Loucy (cell line): ENCODE measurements at regions not wholly inside any gene's neighbourhood (a gene's known extent, or its start where the extent isn't known, plus 50 kb on each side); places are given as distances from the start of the nearest gene placed in this dataset.
"Not testable (repeated sequence)": the region's sequence is repeated elsewhere in the genome, so short reads cannot be mapped to it uniquely, and the experiment has no call there.

Source experiments
- H2AFZ ChIP-seq: fragments of 200-600 bp; sonication (generic); 2 replicates; pipeline ENCODE4 v1.6.0; 2016; ENCODE audit warnings: antibody characterized with exemption, mild to moderate bottlenecking, low read length, moderate library complexity
- H3F3A ChIP-seq: fragments of 200-600 bp; 2 replicates; pipeline ENCODE4 v1.6.0; 2016; ENCODE audit warnings: antibody characterized with exemption, low read depth, mild to moderate bottlenecking
- H3K27me3 ChIP-seq: fragments of 200-600 bp; sonication (generic); 2 replicates; pipeline ENCODE4 v1.6.1; 2014; ENCODE audit warnings: low read length, mild to moderate bottlenecking; ENCODE audit not compliant: insufficient read depth, poor library complexity, severe bottlenecking
- H3K36me3 ChIP-seq: fragments of 200-600 bp; sonication (generic); 2 replicates; pipeline ENCODE4 v1.6.1; 2016; ENCODE audit warnings: low read length; ENCODE audit not compliant: insufficient read depth
- H3K4me1 ChIP-seq: fragments of 200-600 bp; sonication (generic); 2 replicates; pipeline ENCODE4 v1.5.1; 2014; ENCODE audit warnings: low read length, mild to moderate bottlenecking; ENCODE audit not compliant: insufficient read depth, poor library complexity, severe bottlenecking
- H3K4me2 ChIP-seq: fragments of 200-600 bp; sonication (generic); 2 replicates; pipeline ENCODE4 v1.6.0; 2014; ENCODE audit warnings: antibody characterized with exemption, low read length, low read depth, mild to moderate bottlenecking; ENCODE audit not compliant: poor library complexity, severe bottlenecking
- H3K4me3 ChIP-seq: fragments of 200-600 bp; sonication (generic); 2 replicates; pipeline ENCODE4 v1.5.1; 2014; ENCODE audit warnings: low read length, mild to moderate bottlenecking, mixed read lengths; ENCODE audit not compliant: poor library complexity, severe bottlenecking
- H3K79me2 ChIP-seq: fragments of 200-600 bp; sonication (generic); 2 replicates; pipeline ENCODE4 v1.6.1; 2014; ENCODE audit warnings: low read length; ENCODE audit not compliant: insufficient read depth
- H3K9ac ChIP-seq: fragments of 200-600 bp; sonication (generic); 2 replicates; pipeline ENCODE4 v1.6.0; 2014; ENCODE audit warnings: mild to moderate bottlenecking, low read depth, low read length, moderate library complexity; ENCODE audit not compliant: poor library complexity, severe bottlenecking
- H3K9me2 ChIP-seq: fragments of 200-600 bp; sonication (generic); replicated peaks from 2 replicates; pipeline ENCODE4 v1.6.1; 2016; ENCODE audit warnings: low read depth, low read length, mixed read lengths
- H3K9me3 ChIP-seq: fragments of 200-600 bp; sonication (generic); 2 replicates; pipeline ENCODE4 v1.6.1; 2014; ENCODE audit warnings: mild to moderate bottlenecking, antibody characterized with exemption, low read length, low read depth; ENCODE audit not compliant: insufficient read depth
- H4K20me1 ChIP-seq: fragments of 200-600 bp; sonication (generic); 2 replicates; pipeline ENCODE4 v1.6.0; 2014; ENCODE audit warnings: antibody characterized with exemption, low read length, mild to moderate bottlenecking; ENCODE audit not compliant: insufficient read depth, poor library complexity, severe bottlenecking
- CTCF ChIP-seq: fragments of 200-600 bp; sonication (generic); conservative IDR thresholded peaks from 2 replicates; pipeline ENCODE4 v1.5.1; 2014; ENCODE audit warnings: mild to moderate bottlenecking, antibody characterized with exemption, low read length
- EZH2phosphoT487 ChIP-seq: fragments of 200-600 bp; IDR thresholded peaks from 2 replicates; pipeline ENCODE4 v1.6.1; 2018; ENCODE audit warnings: antibody characterized with exemption, mild to moderate bottlenecking, moderate library complexity, borderline replicate concordance

- no peak for TF ChIP-seq CTCF
- no peak for TF ChIP-seq EZH2phosphoT487
- Histone ChIP-seq H3K9ac (no peak overlapping the region), H3K4me3 (no peak overlapping the region), H2AFZ (no peak overlapping the region), H3K27me3 (no peaks in the 10 kb centered on the region), H3K4me1 (no peaks in the 10 kb centered on the region), H3K4me2 (no peak overlapping the region), H3K79me2 (no peaks in the 10 kb centered on the region), H3K36me3 (no peaks in the 10 kb centered on the region), H3F3A (no peaks in the 10 kb centered on the region), H4K20me1 (no peaks in the 10 kb centered on the region), H3K9me2 (no peaks in the 10 kb centered on the region), H3K9me3 (no peaks in the 10 kb centered on the region)
These were observed 57.3 kb upstream of the PHF21A start for GRCh38 chr11:46178513-46178912.

GRCh38 chr11:46176421-46176820 is 55.2 kb upstream of the PHF21A start:
- Histone ChIP-seq H2AFZ (no peak overlapping the region), H3K9ac (no peak overlapping the region), H3K79me2 (no peaks in the 10 kb centered on the region), H3K4me2 (no peak overlapping the region), H4K20me1 (no peaks in the 10 kb centered on the region), H3K9me3 (no peaks in the 10 kb centered on the region), H3K4me3 (no peak overlapping the region), H3K27me3 (no peaks in the 10 kb centered on the region), H3F3A (no peaks in the 10 kb centered on the region), H3K9me2 (no peaks in the 10 kb centered on the region), H3K36me3 (no peaks in the 10 kb centered on the region), H3K4me1 (no peaks in the 10 kb centered on the region)
- TF ChIP-seq EZH2phosphoT487 (no peak), CTCF (no peak)

- no peak overlapping the region for H2AFZ ChIP-seq
- no peaks in the 10 kb centered on the region for H3K36me3 ChIP-seq
- H3F3A ChIP-seq: no peaks in the 10 kb centered on the region
These were observed 54.2 kb upstream of the PHF21A start for GRCh38 chr11:46175401-46176002.

GRCh38 chr11:46171693-46172092 is 50.4 kb upstream of the PHF21A start:
- not testable (repeated sequence) for H3K9me2 ChIP-seq, H4K20me1 ChIP-seq, H3K4me2 ChIP-seq, H3K79me2 ChIP-seq, H3K4me3 ChIP-seq, H3K9ac ChIP-seq, H3K9me3 ChIP-seq, H3K4me1 ChIP-seq, H3K27me3 ChIP-seq, H2AFZ ChIP-seq, H3F3A ChIP-seq, H3K36me3 ChIP-seq

More at GRCh38 chr11:46175401-46176002, 54.2 kb upstream of the PHF21A start:
- H3K4me2 ChIP-seq: no peak overlapping the region
- H3K27me3 ChIP-seq: no peaks in the 10 kb centered on the region
- TF ChIP-seq EZH2phosphoT487: no peak
- no peak for TF ChIP-seq CTCF
- no peaks in the 10 kb centered on the region for H3K79me2 ChIP-seq
- no peaks in the 10 kb centered on the region for H4K20me1 ChIP-seq
- no peaks in the 10 kb centered on the region for H3K4me1 ChIP-seq
- no peak overlapping the region for H3K9ac ChIP-seq
- H3K4me3 ChIP-seq: no peak overlapping the region
- H3K9me2 ChIP-seq: no peaks in the 10 kb centered on the region
- H3K9me3 ChIP-seq: no peaks in the 10 kb centered on the region
